ENCODE measurements at regions not wholly inside any gene's neighbourhood (a gene's known extent, or its start where the extent isn't known, plus 50 kb on each side); places are given as distances from the start of the nearest gene placed in this dataset.

DNA sequence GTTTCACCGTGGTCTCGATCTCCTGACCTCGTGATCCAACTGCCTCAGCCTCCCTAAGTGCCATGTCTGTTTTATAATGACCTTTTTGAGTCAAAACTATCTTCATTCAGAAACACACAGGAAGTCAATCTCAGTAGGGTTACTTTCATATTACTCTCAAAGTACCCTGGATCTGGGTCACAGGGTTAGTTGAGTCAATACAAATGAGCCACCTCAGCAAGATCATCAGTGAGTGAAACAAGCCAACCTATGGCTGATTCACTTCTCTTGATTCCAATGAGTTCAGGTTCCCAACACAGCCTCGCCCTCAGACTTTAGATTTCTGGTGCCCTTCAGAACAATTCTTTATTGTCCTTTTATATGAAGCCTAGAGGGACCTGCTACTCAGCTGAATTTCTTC lies 76.9 kb downstream of the ZC3H11B start:
- H3K4me1 Mint-ChIP-seq: no peaks in the 10 kb centered on the region
- H3K27ac Mint-ChIP-seq: no peak overlapping the region
- no peaks in the 10 kb centered on the region for H3K36me3 Mint-ChIP-seq
- peaks cover 4% of the 10 kb centered on the region for H3K9me3 Mint-ChIP-seq
- no peak for ATAC-seq
- no peak overlapping the region for H3K4me3 Mint-ChIP-seq
- no peak for DNase-seq (ENCODE audit: low spot score in 2 of 2)

DNA sequence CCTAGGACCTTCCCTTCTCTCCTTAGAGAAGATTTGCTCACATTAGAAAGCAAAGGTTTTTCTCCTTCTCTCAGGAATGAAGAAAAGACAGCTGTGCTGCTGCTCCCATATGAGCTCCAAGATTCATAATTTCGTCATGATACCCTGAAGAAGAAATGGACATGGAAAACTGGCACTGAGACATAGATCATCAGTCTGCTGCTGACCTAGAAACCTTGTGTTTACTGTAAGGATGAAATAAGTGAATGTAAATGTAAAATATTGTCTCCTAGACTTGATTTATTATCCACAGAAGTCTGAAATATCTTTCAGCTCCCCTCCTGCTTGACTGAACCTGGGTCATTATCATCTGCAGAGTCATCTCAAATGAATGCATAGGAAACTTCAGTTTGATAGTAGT lies 77.9 kb downstream of the ZC3H11B start:
- DNase-seq (ENCODE audit: low spot score in 2 of 2): no peak
- Mint-ChIP-seq H3K9me3 (peaks cover 4% of the 10 kb centered on the region), H3K4me3 (no peak overlapping the region), H3K4me1 (no peaks in the 10 kb centered on the region), H3K27ac (no peak overlapping the region), H3K36me3 (no peaks in the 10 kb centered on the region)
- ATAC-seq: no peak

DNA sequence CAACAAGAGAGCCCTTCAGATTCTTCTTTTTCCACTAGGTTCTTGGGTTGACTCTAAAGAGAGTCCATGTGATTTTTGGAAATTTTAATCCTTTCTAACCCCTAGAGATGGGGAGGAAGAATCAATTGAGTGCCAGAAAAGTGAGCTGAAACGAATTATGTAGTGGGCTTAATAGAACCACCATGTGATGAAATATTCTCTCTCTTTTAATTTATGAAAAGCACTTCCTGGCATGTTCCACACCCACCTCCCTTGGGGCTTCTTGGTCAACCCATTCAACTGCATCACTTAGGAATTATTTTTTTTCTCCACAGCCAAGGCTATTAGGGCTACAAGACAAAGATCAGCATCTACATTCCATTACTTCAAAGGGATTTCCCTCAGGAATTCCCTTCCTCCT lies 79.6 kb downstream of the ZC3H11B start:
- Mint-ChIP-seq H3K27ac (no peak overlapping the region), H3K4me3 (no peak overlapping the region), H3K36me3 (no peaks in the 10 kb centered on the region), H3K4me1 (no peaks in the 10 kb centered on the region), H3K9me3 (peaks cover 4% of the 10 kb centered on the region)
- ATAC-seq (no peak), DNase-seq (ENCODE audit: low spot score in 2 of 2) (no peak)

DNA sequence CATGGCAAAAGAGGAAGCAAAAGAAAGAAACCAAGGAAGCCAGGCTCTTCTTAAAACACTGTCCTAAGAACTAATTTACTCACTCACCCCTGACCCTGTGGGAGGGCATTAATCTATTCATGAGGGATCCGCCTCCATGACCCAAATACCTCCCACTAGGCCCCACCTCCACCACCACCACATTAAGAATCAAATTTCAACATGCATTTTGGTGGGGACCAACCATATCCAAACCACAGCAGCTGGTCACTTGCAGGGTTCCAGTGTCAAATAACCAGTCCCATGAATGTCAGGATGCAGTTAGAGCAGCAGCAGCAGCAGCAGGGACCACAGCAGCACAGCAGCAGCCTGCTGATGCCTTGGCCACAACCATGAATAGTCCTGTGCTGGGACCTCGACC lies 83.8 kb downstream of the ZC3H11B start:
- ATAC-seq (no peak), DNase-seq (ENCODE audit: low spot score in 2 of 2) (no peak)
- Mint-ChIP-seq H3K36me3 (no peaks in the 10 kb centered on the region), H3K9me3 (peaks cover 4% of the 10 kb centered on the region), H3K4me3 (no peak overlapping the region), H3K4me1 (no peaks in the 10 kb centered on the region), H3K27ac (no peak overlapping the region)

DNA sequence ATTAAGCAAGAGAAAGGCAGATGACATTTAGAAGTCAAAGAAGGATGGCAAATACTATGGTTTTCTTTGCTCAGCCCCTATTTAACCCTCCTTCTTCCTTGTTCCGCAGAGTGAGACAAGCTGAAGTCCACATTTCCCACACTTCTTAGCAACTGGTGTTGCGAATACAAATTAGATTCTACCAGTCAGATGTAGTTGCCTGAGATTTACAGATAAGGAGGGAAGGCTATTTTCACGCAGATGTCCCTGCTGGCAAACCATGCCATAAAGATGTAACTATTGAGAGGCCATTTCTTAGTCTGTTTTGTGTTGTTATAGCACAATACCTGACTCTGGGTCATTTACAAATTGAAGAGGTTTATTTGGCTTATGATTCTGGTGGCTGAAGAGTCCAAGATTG lies 84.3 kb downstream of the ZC3H11B start:
- ATAC-seq (no peak), DNase-seq (ENCODE audit: low spot score in 2 of 2) (no peak)
- H3K4me1 Mint-ChIP-seq: no peaks in the 10 kb centered on the region
- H3K36me3 Mint-ChIP-seq: no peaks in the 10 kb centered on the region
- H3K4me3 Mint-ChIP-seq: no peak overlapping the region
- no peak overlapping the region for H3K27ac Mint-ChIP-seq
- peaks cover 4% of the 10 kb centered on the region for H3K9me3 Mint-ChIP-seq

DNA sequence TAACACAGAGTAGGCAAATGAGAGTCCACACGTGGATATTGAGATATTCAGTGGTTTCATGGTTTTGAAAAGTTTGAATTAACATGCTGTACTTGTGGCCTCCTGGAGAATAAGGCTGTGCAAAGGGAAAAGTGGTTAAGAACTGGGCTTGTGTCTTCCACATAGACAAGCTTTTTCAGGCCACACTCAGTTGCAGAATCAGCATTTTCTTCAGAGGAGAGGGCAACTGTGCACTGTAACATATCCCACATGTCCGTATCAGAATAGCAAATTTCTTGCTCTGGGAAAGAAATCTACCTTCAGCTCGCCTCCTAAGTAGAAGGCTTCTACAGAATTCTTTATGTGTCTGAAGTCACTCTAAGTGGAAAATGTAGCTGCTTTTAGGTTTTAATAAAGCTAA lies 84.9 kb downstream of the ZC3H11B start:
- no peaks in the 10 kb centered on the region for H3K4me1 Mint-ChIP-seq
- DNase-seq (ENCODE audit: low spot score in 2 of 2) (no peak), ATAC-seq (no peak)
- no peak overlapping the region for H3K4me3 Mint-ChIP-seq
- H3K9me3 Mint-ChIP-seq: peaks cover 4% of the 10 kb centered on the region
- no peaks in the 10 kb centered on the region for H3K36me3 Mint-ChIP-seq
- H3K27ac Mint-ChIP-seq: no peak overlapping the region

DNA sequence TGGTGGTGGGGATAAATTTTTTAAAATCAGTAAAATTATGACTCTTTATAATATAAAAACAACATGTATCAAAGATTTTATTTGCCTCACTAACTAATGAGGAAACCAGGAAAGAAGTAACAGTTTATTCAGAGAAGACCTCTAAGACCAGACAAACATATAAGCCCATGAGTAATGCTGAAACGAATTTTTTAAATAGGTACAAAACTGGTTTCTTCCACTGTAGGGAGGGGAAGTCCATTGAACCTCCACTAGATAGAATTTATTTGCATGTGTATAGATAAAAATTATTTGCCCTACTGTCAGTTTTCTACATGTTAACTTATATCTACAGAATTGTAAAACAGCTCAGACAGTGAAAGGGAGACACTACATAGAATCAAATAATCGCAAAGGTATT lies 86.8 kb downstream of the ZC3H11B start:
- Mint-ChIP-seq H3K27ac (no peak overlapping the region), H3K9me3 (no peaks in the 10 kb centered on the region), H3K36me3 (no peaks in the 10 kb centered on the region), H3K4me1 (no peaks in the 10 kb centered on the region), H3K4me3 (no peak overlapping the region)
- ATAC-seq (no peak), DNase-seq (ENCODE audit: low spot score in 2 of 2) (no peak)

DNA sequence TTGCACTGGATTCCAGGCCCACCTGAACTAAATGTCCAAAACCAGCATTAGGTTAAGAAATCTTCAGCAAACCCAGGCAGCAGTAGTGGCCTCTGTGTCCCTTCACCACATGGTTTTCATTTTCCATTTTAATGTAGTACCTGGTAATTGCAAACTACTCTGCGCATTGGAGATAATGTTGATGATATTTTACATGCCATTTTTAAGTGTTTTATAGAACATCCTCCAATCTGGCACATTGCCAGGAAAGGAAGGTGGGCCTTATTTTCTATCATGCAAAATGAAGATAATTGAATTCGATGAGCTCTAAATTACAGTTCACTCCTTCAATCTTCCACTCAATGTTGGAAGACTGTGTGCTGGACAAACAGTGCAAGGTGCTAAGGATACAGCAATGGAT lies 89.5 kb downstream of the ZC3H11B start:
- Mint-ChIP-seq H3K4me3 (no peak overlapping the region), H3K4me1 (no peaks in the 10 kb centered on the region), H3K27ac (no peak overlapping the region), H3K36me3 (no peaks in the 10 kb centered on the region), H3K9me3 (no peaks in the 10 kb centered on the region)
- DNase-seq (ENCODE audit: low spot score in 2 of 2) (no peak), ATAC-seq (no peak)

DNA sequence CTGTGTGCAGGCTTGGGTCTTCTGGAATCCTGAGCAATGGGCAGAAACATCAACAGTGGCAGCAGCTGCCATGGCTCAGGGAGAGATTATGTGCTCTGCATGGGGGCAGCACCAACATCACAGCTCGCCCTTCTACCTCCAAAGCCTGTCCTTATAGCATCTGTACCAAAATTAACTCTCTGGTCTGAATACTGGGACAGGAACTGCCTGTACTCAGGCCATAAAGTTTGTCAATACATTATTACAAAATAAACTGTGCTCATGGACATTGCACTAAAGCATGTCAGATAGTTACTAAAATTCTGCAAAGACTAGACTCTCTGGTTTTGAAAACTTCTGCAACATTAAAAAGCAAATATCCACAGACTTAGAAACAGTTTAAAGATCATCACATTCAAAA lies 91.6 kb downstream of the ZC3H11B start:
- Mint-ChIP-seq H3K36me3 (no peaks in the 10 kb centered on the region), H3K27ac (no peak overlapping the region), H3K4me1 (no peaks in the 10 kb centered on the region), H3K4me3 (no peak overlapping the region), H3K9me3 (no peaks in the 10 kb centered on the region)
- DNase-seq (ENCODE audit: low spot score in 2 of 2) (no peak), ATAC-seq (no peak)

DNA sequence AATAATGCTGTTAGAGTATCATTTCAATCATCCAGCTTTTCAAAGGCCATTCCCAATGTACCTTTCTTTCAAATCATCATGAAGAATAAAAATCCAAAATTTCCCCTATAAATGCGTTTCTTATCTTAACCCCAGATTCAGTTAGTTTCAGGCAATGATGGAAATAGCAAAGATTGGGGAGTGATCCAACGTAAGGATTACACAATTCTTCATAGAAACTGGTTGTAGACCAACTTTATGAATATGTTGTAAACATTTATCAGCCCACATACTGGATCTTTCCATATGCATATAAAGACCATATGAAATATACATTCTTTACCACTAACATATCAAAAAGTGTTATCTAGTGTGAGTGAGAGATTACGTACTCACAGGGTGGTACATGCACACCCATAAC lies 92.7 kb downstream of the ZC3H11B start:
- H3K4me3 Mint-ChIP-seq: no peak overlapping the region

DNA sequence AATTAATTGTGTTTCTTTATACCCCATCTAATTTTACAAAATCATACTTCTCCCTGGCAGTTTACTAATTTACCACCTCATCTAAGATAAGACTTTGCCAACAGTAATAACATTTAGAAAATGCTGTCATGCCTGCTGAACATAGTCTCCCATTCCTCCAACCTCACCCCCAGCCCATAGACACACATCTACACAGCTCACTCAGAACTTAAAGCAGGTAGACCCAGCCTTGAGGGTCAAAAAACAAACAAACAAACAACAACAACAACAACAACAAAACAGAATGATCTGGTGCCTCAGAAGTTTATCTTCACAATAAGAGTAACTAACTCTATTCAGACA lies 94.0 kb downstream of the ZC3H11B start:
- no peak overlapping the region for H3K4me3 Mint-ChIP-seq
- H3K4me1 Mint-ChIP-seq: no peaks in the 10 kb centered on the region
- H3K27ac Mint-ChIP-seq: no peak overlapping the region
- DNase-seq (ENCODE audit: low spot score in 2 of 2) (no peak), ATAC-seq (no peak)
- H3K36me3 Mint-ChIP-seq: no peaks in the 10 kb centered on the region
- no peaks in the 10 kb centered on the region for H3K9me3 Mint-ChIP-seq

More for the DNA sequence above, 92.7 kb downstream of the ZC3H11B start:
- no peak overlapping the region for H3K27ac Mint-ChIP-seq
- no peak for DNase-seq (ENCODE audit: low spot score in 2 of 2)
- no peaks in the 10 kb centered on the region for H3K9me3 Mint-ChIP-seq
- ATAC-seq: no peak
- no peaks in the 10 kb centered on the region for H3K36me3 Mint-ChIP-seq
- no peaks in the 10 kb centered on the region for H3K4me1 Mint-ChIP-seq

DNA sequence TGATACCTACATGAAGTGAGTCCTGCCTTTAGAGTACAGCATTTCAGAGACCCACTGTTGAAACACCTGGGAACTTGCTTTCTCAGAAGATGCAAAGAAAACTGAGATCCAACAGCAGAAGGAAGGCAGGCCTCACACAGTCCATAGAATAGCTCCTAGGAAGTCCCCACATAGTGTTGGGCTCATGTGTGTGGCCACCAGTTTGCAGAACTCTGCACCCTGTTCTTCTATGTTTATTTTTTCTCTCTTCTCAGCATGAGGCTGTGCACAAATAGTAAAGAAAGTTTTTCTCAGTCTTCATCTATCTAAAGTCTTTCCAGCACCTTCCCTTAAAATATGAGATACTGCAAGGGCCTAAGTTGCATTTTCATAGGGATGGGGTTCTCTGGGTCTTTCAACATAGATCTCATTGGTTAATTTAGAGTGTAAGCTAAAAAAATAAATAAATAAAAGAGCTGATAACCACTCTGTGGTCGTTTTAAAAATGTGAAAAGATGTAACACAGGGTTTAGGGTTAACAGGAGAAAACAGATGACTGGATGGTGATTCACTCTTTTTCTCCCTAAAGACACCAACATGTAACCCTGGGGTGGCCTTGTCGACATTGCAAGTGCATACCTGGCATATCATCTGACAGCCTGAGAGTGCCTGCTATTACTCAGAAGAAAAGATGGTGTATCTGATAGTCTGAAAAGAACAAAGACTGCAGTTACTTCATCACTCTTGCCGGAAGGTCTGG lies 94.6 kb downstream of the ZC3H11B start:
- H3K36me3 Mint-ChIP-seq: no peaks in the 10 kb centered on the region
- DNase-seq (ENCODE audit: low spot score in 2 of 2) (no peak), ATAC-seq (no peak)
- H3K27ac Mint-ChIP-seq: no peak overlapping the region
- H3K4me1 Mint-ChIP-seq: no peaks in the 10 kb centered on the region
- no peak overlapping the region for H3K4me3 Mint-ChIP-seq
- no peaks in the 10 kb centered on the region for H3K9me3 Mint-ChIP-seq

DNA sequence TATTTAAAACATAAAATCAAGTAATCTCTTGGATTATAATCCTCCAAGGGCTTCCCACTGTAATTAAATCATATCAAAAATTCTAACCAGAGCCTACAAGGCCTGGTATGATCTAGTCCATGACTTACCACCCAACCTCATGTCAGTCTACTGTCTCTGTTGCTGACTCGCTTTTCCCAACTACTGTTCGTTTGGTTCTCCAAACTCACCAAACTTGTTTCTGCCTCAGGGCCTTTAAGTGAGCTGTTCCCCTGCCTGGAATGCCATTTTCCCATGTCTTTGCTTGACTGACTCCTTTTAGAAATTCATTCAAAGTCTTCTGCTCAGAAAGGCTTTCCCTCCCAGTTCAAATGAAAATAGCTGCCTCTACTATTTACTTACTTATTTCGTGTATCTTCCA lies 95.9 kb downstream of the ZC3H11B start:
- ATAC-seq (no peak), DNase-seq (ENCODE audit: low spot score in 2 of 2) (no peak)
- H3K36me3 Mint-ChIP-seq: no peaks in the 10 kb centered on the region
- no peaks in the 10 kb centered on the region for H3K9me3 Mint-ChIP-seq
- H3K27ac Mint-ChIP-seq: no peak overlapping the region
- no peak overlapping the region for H3K4me3 Mint-ChIP-seq
- no peaks in the 10 kb centered on the region for H3K4me1 Mint-ChIP-seq

DNA sequence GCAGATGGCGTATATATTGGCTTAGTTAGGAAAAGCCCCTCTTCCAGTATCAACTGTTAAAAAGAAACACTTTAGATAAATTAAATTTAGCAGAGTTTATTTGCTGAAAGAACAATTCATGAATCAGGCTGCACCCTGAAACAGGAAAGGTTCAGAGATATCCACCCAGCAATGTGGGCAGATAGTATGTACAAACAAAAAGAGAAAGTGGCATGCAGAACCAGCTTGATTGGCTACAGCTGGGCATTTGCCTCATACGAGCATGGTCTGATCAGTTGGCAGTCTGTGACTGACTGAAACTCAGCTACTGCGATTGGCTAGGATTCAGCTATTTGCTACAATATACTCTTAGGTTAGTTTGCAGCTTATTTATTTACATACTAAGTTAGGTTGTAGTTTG lies 98.2 kb downstream of the ZC3H11B start:
- no peak for ATAC-seq
- no peak overlapping the region for H3K4me3 Mint-ChIP-seq
- no peaks in the 10 kb centered on the region for H3K9me3 Mint-ChIP-seq
- no peaks in the 10 kb centered on the region for H3K36me3 Mint-ChIP-seq
- no peak for DNase-seq (ENCODE audit: low spot score in 2 of 2)
- H3K4me1 Mint-ChIP-seq: no peaks in the 10 kb centered on the region
- no peak overlapping the region for H3K27ac Mint-ChIP-seq

DNA sequence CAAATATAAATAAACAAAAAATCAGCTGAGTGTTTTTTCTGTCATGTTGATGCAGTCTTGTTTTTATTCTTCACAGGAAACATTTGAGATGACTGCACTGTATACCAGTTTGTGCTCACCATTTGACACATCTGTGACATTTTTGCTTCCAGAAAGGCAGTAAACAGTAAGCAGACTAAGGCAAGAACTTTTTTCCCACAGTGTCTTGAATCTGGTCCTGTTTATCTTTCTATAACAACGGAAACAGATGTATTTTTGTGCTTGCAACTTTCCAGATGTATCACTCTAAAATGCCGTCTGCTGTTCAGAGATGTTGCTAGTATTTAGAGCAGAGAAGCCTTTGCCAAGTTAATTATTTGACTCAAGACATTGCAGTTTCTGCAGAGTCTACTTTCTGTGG lies 105.5 kb downstream of the ZC3H11B start:
- DNase-seq (ENCODE audit: low spot score in 2 of 2): no peak
- Mint-ChIP-seq H3K9me3 (no peaks in the 10 kb centered on the region), H3K4me1 (no peaks in the 10 kb centered on the region), H3K36me3 (no peaks in the 10 kb centered on the region), H3K4me3 (no peak overlapping the region), H3K27ac (no peak overlapping the region)
- no peak for ATAC-seq

DNA sequence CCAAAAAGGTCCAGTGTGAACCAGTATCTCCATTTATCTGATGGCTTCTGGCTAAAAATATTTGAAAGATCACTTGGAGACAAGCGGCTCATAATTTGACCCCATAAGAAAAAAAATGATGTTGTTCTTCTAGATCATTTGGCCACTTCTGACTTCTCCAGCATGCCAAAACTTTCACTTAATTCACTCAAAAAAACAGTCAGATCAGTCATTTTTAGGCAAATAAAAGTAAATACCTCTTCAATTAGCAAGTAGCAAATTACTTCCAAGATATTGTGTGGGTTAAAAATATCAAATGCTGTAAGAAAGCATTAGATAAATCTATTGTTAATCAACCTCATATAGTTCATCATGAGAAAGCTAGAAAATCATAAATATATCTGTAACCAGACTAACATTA lies 106.0 kb downstream of the ZC3H11B start:
- no peaks in the 10 kb centered on the region for H3K36me3 Mint-ChIP-seq
- H3K4me1 Mint-ChIP-seq: no peaks in the 10 kb centered on the region
- no peaks in the 10 kb centered on the region for H3K9me3 Mint-ChIP-seq
- no peak overlapping the region for H3K27ac Mint-ChIP-seq
- no peak for ATAC-seq
- no peak for DNase-seq (ENCODE audit: low spot score in 2 of 2)
- no peak overlapping the region for H3K4me3 Mint-ChIP-seq

DNA sequence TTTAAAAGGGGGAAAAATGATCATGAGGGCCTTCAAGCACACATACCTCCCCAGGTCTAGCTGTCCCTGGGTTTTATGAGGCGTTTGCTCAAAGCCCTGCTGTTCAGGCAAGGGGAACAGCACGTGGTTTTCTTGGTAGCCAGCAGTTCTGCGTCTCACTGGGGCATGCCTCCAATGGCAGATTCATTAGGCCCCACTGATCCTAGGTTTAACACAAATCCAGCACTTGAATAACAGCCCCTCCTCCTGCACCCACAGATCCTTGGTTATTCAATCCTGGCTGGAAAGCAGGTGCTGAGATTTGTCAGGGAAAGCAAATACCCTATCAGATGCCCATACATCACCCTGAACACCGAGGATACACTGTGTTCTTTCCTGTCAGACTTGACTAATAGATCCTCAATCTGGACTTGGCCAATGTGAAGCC lies 106.4 kb downstream of the ZC3H11B start:
- DNase-seq (ENCODE audit: low spot score in 2 of 2): no peak
- Mint-ChIP-seq H3K27ac (no peak overlapping the region), H3K4me3 (no peak overlapping the region), H3K9me3 (no peaks in the 10 kb centered on the region), H3K36me3 (no peaks in the 10 kb centered on the region), H3K4me1 (no peaks in the 10 kb centered on the region)
- ATAC-seq: no peak
